NCI-H510A (cell line): ENCODE measurements at regions not wholly inside any gene's neighbourhood (a gene's known extent, or its start where the extent isn't known, plus 50 kb on each side); places are given as distances from the start of the nearest gene placed in this dataset.

ENCODE experiments used
- DNase-seq: peaks from one replicate; lab custom pipeline; 2025; lab: John Stamatoyannopoulos, UW

- DNase-seq: no peak
Observed at GRCh38 chr11:69393178-69393832, 88.2 kb upstream of the LINC01488 start.

GRCh38 chr11:69393865-69394233, 87.6 kb upstream of the LINC01488 start:
- DNase-seq: no peak

DNA sequence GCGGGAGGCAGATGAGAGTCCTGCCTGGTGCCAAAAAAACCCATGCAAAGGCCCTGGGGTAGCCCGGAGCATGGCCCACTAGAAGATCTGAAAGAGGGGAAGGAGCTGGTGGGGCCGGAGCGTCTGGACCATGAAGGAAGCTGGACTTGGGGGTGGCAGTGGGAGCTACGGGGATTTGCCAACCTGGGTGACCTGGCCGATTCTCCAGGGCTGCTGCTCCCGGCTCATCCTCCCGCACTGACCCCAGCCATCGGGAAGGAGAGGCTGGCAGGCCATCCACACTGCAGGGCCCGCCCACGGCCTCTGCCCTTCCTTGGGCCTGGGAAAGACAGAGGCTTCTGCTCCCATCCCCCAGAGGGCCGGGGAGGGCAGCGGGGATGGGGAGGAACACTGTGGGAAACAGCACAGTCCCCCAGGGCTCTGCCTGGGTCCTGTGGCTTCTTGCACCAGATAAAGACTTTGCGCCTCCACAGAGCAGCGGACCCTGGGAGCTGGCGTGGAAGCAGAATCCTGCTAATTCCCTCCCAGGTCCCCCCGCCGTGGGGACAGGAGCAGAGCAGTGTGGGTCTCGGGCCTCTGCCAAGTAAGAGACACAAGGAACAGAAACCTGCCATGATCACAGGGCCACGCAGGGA, 87.1 kb upstream of the LINC01488 start:
- DNase-seq: no peak

DNA sequence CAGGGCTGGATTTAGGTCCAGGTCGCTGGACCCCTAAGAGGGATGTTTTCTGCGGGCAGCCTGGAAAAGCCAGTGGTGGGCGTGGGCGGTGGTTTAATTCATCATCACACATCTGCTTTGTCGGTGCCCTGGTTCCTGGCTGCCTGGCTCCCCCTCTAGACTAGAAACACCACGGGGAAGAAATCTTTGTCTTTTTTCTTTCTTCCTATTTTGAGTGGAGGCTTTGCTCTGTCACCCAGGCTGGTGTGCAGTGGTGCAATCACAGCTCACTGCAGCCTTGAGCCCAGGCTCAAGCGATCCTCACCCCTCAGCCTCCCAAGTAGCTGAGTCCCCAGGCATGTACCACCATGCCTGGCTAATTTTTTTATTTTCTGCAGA, 86.6 kb upstream of the LINC01488 start:
- DNase-seq: no peak

- DNase-seq: no peak
Observed at GRCh38 chr11:69395287-69395686, 86.2 kb upstream of the LINC01488 start.

DNA sequence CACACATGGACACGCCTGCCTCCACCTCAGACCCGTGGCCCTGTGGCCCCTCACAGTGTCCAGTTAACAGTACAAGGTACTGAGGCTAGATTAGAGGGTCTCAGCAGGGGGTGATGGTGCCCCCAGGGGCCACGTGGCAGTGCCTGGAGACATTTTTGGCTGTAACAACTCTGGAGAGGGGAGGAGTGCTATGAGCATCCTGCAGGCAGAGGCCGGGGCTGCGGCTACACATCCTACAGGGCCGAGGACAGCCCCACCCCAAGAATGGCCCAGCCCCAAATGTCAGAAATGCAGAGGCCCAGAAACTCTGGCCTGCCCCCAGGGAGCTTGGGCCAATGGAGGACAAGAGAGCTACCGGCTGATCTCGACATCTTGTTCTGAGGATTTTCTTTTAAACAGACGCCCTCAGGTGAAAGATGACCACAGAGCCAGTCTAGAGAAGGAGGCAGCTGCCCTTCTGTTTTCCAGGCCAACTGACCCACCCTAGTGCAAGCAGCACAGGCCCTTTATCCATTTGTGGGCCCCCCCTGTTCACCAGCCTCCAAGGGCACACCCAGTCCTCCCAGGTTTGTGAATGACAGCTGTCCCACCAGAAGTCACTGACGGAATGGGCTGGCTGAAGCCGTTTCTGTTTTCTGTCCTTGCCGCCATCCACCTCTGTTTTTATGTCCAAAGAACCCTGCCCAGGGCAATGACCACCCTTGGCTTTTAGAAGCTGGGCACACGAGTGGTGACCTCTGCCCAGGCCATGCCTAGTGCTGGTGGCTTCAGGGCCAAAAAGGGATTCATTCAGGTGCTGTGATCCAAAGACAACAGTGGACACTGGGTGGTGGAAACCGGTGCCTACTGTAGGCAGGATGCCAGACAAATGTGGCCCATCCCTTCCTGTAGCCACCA, 85.2 kb upstream of the LINC01488 start:
- DNase-seq: no peak

DNA sequence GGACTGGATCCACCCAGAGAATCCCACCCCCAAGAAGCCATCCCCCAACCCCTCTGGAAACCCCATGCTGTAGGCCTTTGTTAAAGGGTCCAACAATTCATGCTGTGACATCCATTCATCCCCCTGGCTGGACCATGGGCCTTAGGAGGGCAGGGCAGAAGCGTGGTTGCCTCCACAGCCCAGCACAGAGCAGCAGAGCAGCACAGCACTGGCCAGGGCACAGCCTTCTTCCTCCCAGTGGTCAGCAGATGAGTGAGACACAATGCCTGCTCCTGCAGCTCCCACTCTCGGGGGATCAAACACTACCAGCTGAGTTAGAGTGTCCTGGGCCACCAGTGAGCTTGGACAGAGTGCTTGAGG, 84.5 kb upstream of the LINC01488 start:
- no peak for DNase-seq

GRCh38 chr11:69397732-69398131, 83.7 kb upstream of the LINC01488 start:
- no peak for DNase-seq

- DNase-seq: no peak
Observed at GRCh38 chr11:69398529-69399492, 82.7 kb upstream of the LINC01488 start.

GRCh38 chr11:69400140-69400539, 81.3 kb upstream of the LINC01488 start:
- DNase-seq: no peak

DNA sequence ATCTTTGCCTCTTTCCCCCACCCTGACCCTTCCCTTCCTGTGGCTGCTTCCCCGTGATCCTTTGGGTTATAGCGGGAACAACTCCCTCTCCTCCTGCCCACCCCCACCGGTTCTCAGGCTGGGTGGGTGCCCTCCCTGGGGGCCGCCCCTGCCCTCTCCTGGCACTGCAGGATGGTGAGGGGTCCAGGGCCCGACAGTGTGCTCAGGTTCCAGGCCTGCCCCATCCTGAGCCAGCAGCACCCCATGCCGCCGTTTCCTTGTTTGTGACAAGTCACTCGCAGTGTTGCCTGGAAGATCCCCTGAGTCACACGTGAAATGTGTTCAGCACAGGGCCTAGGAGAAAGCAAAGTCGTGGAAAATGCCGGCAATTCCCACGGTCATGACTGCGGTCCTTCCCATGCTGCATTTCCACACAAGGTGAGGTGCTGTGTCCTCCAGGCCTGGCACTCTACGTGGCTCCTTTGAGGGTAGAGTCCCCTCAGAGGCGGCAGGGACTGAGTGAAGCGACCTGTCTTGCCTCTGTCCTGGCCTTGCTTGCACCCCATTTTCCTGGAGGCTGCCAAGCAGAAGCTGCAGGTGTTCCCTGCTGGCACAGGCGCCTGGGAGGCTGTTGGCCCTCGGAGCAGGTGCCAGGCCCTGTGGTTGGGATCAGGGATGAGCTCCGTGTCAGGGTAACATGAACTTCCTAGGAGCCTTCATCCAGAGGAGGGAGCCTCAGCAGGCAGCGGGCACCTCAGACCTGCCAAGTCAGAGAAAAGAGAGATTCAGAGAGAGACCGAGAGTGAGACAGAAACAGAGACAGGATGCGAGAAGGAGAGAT, 80.5 kb upstream of the LINC01488 start:
- DNase-seq: no peak

- no peak for DNase-seq
Observed at GRCh38 chr11:69401715-69402114, 79.7 kb upstream of the LINC01488 start.

DNA sequence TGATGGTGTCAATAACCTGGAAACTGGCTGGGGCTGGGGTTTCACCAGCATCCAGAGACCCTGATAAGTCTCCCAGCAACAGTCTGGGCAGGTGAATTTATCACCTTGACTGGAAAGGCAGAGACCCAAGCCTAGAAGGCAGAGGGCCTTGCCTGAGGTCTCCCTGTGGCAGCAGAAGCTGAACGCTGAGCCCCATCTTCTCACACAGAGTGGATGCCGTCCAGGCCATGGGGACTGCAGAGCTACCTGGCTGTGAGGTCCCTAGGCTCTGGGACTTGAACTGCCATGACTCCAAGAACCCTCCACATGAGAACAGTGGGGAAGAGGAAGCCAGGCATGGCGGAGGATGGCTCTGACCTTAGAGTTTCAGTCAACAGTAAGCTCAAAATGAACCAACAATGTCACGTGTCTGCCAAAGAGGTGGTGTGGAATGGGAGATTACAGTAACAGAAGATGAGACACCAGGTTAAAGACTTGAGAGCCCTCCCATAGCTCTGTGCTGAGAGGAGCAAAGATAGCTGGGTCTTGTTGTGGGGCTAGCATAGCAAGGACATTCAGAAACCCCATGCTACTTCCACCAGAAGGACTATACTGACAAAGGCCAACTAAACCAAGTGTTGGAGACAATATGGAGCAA, 79.1 kb upstream of the LINC01488 start:
- DNase-seq: no peak

- no peak for DNase-seq
Observed at GRCh38 chr11:69403556-69404215, 77.8 kb upstream of the LINC01488 start.

DNA sequence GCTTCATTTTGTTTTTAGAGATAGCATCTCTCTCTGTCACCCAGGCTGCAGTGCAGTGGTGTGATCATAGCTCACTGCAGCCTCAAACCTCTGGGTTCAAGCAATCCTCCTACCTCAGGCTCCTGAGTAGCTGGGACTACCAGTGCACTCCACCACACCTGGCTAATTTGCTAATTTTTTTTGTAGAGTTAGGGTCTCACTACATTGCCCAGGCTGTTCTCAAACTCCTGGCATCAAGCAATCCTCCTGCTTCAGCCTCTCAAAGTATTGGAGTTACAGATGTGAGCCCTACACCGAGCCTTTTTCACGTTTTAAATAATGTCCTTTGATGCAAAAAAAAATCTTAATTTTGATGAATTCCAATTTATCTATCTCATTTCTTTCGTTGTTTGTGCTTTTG, 75.4 kb upstream of the LINC01488 start:
- DNase-seq: no peak

DNA sequence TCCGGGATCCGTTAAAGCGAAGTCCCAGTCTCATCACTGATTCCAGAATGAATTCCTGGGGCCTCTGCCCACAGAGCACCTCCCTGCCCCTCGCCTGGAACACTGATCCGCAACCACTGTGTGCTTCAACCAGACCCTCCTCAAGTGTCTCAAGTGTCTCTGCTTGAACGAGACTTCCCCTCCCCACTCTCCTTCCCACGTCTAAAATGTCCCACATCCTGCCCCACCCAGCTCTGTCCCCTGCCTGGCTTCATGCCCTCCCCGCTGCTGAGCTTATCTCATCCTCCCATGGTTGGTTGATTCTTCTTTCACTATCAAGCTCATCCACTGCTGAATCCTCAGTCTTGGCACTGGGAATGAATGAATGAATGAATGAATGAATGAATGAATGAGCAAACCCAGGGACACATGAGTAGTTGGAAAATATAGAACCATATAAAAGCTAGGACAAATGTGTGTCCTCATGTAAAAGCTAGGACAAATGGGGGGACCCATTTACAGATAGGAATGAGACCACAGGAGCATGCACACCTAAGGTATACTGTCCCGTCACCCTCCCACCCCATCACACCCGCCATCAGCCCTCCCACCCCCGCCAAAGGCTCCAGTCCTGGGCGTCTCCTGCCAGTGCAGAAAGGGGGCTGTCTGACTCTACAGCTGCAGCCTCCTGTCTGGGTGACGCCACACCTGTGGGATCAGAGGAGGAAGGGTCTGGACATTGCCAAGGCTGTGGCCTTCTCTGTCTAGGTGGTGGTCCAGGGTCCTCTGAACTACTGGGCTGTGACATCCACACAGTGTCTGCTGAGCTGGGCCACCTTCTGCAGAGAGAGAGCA, 71.4 kb upstream of the LINC01488 start:
- no peak for DNase-seq

DNA sequence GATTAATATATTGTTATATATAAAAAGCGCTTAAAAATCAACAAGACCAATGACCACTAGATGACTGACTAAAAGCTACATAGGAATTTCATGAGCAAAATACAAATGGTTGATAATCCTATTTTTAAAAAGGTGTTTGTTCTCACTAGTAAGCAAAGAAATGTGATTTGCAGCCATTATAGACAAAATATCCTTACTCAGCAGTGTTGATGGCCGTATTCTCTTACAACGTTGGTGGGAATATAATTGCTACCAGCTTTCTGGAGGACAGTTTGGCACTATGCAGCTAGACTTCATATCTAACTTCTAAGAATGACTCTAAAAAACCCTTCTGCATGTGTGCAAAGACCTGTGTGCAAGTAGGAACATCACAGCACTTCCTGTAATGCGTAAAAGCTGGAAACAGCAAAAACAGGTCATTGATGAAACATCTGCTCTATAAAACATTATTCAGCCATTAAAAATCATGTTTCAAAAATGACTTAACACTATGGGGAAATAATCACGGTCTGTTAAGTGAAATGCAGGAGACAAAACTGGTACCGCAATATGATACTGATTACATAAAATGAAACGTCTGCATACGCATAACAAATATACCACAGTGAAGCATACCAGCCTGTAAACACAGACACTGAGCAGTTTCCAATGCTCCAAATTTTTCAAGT, 70.1 kb upstream of the LINC01488 start:
- no peak for DNase-seq

DNA sequence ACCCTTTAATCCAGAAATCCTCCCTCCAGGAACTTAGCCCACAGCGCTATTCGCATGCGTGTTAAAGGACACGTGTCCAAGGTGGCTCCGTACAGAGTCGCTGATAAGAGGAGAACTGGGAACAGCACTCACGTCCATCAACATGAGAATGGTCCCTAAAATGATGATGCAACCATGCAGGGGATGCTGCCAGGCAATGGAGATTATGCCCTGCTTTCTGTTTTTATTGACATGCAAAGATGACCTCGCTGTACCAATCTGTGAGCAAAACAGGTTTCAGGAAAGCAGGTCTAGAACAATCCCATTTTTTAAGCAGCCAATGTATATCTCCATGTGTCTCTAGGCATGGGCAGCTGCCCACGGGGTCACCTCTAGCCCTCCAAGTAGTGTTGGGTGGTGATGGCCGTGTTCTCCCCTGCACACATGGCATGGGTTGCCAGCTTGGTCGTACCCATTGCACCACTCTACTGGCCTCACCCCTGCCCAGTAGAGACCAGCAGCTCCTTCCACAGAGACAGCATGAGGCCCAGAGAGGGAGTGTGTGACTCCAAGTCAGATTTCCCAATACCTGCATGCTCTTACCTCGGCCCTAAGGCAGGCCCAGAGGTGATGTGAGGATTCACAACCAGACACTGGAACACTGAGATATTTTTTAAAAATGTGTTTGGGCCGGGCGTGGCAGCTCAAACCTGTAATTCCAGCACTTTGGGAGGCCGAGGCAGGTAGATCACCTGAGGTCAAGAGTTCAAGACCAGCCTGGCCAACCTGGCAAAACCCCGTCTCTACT, 68.3 kb upstream of the LINC01488 start:
- DNase-seq: no peak
